ENCODE measurements at regions not wholly inside any gene's neighbourhood (a gene's known extent, or its start where the extent isn't known, plus 50 kb on each side); places are given as distances from the start of the nearest gene placed in this dataset.

- TF ChIP-seq CTCF (IDR thresholded peaks at IDR 0.05) (no peak), POLR2A (IDR thresholded peaks at IDR 0.05) (no peak)
Measured at GRCh38 chr20:22687676-22688349, 103.4 kb upstream of the FOXA2 start.

All from adrenal gland (tissue), 5 donors.